Heart left ventricle (tissue), 16 donors: ENCODE measurements at regions not wholly inside any gene's neighbourhood (a gene's known extent, or its start where the extent isn't known, plus 50 kb on each side); places are given as distances from the start of the nearest gene placed in this dataset.

Experiments used
- ATAC-seq, 4 donors: fragments of 200-7000 bp; cut with Tn5 transposase; one replicate each; pipeline ENCODE4 v1.9.1; 2020 to 2022; ENCODE audit warnings: moderate library complexity in 4 of 4, mild to moderate bottlenecking in 3 of 4, moderate number of reproducible peaks in 1 of 4
- DNase-seq, 5 donors: peaks; one replicate each; pipeline ENCODE4 v3.0.0-alpha.2; 2020
- H3K27ac ChIP-seq, 12 donors: fragments of 200-600 bp; sonication (generic) in 4 of 12; one replicate each; pipeline versions ENCODE4 v1.5.0 to v1.8.0; 2016 to 2022; ENCODE audit warnings: mild to moderate bottlenecking in 2 of 12
- H3K27me3 ChIP-seq, 9 donors: fragments of 200-600 bp; sonication (generic) in 2 of 9; one replicate each; pipeline versions ENCODE4 v1.5.1 to v1.8.0; 2016 to 2022; ENCODE audit warnings: mild to moderate bottlenecking in 3 of 9
- H3K36me3 ChIP-seq, 9 donors: fragments of 200-600 bp; sonication (generic) in 2 of 9; one replicate each; pipeline versions ENCODE4 v1.5.0 to v1.8.0; 2018 to 2022; ENCODE audit warnings: mild to moderate bottlenecking in 2 of 9
- H3K4me1 ChIP-seq, 12 donors: fragments of 200-600 bp; sonication (generic) in 4 of 12; one replicate each; pipeline versions ENCODE4 v1.5.0 to v1.8.0; 2016 to 2022; ENCODE audit warnings: mild to moderate bottlenecking in 3 of 12
- H3K4me3 ChIP-seq, 12 donors: fragments of 200-600 bp; sonication (generic) in 4 of 12; one replicate each; pipeline versions ENCODE4 v1.5.0 to v1.8.0; 2017 to 2022; ENCODE audit warnings: mild to moderate bottlenecking in 9 of 12, moderate library complexity in 4 of 12
- H3K9me3 ChIP-seq, 12 donors: fragments of 200-600 bp; sonication (generic) in 4 of 12; one replicate each; pipeline versions ENCODE4 v1.5.0 to v1.8.0; 2016 to 2022; ENCODE audit warnings: mild to moderate bottlenecking in 1 of 12
- POLR2A ChIP-seq, 2 donors: fragments of 450-650 bp; IDR thresholded peaks; one replicate each; pipeline ENCODE4 v1.6.1; 2017; ENCODE audit warnings: antibody characterized with exemption in 2 of 2, mild to moderate bottlenecking in 2 of 2, moderate library complexity in 2 of 2
- WGBS, 4 donors: extraction: QIAGEN DNeasy Blood & Tissue Kit in 2 of 4; methylation state at CpG; one replicate each; pipeline versions ENCODE4 v1.1.5 to v1.1.7; 2013 to 2018; 5-methylcytosine and 5-hydroxymethylcytosine counted together
- intact Hi-C, 10 donors: fragments of 100-400 bp; cut with DNase I; formaldehyde crosslinking; loops; one replicate each; pipeline versions ENCODE4 v1.11.1 to v1.14.2; 2022
- TF ChIP-seq, protein P1 (sequence below), 12 donors: fragments of 200-600 bp; sonication (generic) in 4 of 12; IDR thresholded peaks; one replicate each; pipeline versions ENCODE4 v1.5.0 to v1.8.0; 2018 to 2022; ENCODE audit warnings: antibody characterized with exemption in 12 of 12, mild to moderate bottlenecking in 5 of 12
- donor health status: ischemic (EF 13 %, LVEDD 7.1; RV severe dilation, severe dysfunction).
- donor health status: healthy with polysubstance abuse.
- donor health status: DM: no; HTN: yes; CAD: no.
- donor health status: DM: no; HTN: no; CAD: no.
- donor health status: ischemic (EF 25% LVEDD 6.9; RV normal size, moderate dysfunction).
- donor health status: ischemic (EF 25% LVEDD 5.7; RV mildly dilated, moderate dysfunction).
- donor health status: healthy.
- donor health status: DM: yes; HTN: yes; CAD: no.
- donor health status: ischemic (EF 35%, LVEDD 5.7; RV mildly dilated, moderate dysfunction).
- donor health status: nonischemic (EF 11% LVEDD 7.7; RV severe dilation, severe dysfunction).
- donor health status: DM: yes; HTN: yes; CAD: no.
- donor health status: PGD.
- donor health status: ischemic (EF 29% LVEDD 5.4; RV normal size, mild dysfunction).
- donor health status: nonischemic (EF 23%, LVEDD 6.1; RV moderate dilation, normal function).

- Histone ChIP-seq H3K9me3 (no peaks in the 10 kb centered on the region), H3K4me1 (no peaks in the 10 kb centered on the region), H3K36me3 (no peaks in the 10 kb centered on the region), H3K27me3 (no peaks in the 10 kb centered on the region), H3K4me3 (no peak overlapping the region), H3K27ac (no peak overlapping the region)
- WGBS, 4 donors, result 60 to 70% (median 65%) methylated on average over 7 of the region's 7 CpGs
- no peak for TF ChIP-seq POLR2A (IDR thresholded peaks at IDR 0.05)
- TF ChIP-seq, protein P1, sequence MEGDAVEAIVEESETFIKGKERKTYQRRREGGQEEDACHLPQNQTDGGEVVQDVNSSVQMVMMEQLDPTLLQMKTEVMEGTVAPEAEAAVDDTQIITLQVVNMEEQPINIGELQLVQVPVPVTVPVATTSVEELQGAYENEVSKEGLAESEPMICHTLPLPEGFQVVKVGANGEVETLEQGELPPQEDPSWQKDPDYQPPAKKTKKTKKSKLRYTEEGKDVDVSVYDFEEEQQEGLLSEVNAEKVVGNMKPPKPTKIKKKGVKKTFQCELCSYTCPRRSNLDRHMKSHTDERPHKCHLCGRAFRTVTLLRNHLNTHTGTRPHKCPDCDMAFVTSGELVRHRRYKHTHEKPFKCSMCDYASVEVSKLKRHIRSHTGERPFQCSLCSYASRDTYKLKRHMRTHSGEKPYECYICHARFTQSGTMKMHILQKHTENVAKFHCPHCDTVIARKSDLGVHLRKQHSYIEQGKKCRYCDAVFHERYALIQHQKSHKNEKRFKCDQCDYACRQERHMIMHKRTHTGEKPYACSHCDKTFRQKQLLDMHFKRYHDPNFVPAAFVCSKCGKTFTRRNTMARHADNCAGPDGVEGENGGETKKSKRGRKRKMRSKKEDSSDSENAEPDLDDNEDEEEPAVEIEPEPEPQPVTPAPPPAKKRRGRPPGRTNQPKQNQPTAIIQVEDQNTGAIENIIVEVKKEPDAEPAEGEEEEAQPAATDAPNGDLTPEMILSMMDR (IDR thresholded peaks at IDR 0.05), result no peak
- no peak for DNase-seq
- intact Hi-C loops, result no loop called here
- peak in 1 of 4 donors; percentile 38 for ATAC-seq
Observed at GRCh38 chr2:150997702-150998440, 263.8 kb downstream of the RBM43 start.

- Histone ChIP-seq H3K27ac (no peak overlapping the region), H3K4me1 (no peaks in the 10 kb centered on the region), H3K27me3 (no peaks in the 10 kb centered on the region), H3K36me3 (no peaks in the 10 kb centered on the region), H3K4me3 (no peak overlapping the region), H3K9me3 (no peaks in the 10 kb centered on the region)
- ATAC-seq (no peak), DNase-seq (no peak)
- WGBS, 4 donors, result 80 to 91% (median 87%) methylated on average over 4 of the region's 4 CpGs
- no peak for TF ChIP-seq POLR2A (IDR thresholded peaks at IDR 0.05)
- TF ChIP-seq, protein P1 (IDR thresholded peaks at IDR 0.05), result no peak
- intact Hi-C loops, result no loop called here
Observed at GRCh38 chr2:150997066-150997465, 264.6 kb downstream of the RBM43 start.

DNA sequence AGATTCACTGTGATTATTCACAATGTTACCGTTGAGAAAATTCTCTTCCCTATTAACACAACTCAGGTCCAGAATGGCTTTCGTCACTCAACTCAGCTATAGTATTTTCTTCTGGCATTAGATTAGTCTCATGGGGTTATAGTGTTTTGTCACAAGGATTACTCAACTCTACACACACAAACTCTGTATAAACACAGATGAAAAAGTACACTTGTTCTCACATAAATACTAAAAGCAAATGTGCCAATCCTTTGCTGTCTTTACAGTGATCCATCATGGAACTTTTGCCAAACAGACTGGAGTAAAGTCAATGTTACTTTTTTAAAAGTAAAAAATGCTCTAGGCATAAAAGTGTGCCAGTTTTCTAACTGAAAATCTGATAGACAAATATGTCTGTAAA is 267.6 kb downstream of the RBM43 start:
- H3K27ac ChIP-seq, result no peak overlapping the region
- H3K27me3 ChIP-seq, result no peaks in the 10 kb centered on the region
- H3K4me3 ChIP-seq, result no peak overlapping the region
- intact Hi-C loops, result no loop called here
- no peak for TF ChIP-seq POLR2A (IDR thresholded peaks at IDR 0.05)
- TF ChIP-seq, protein P1 (IDR thresholded peaks at IDR 0.05), result no peak
- ATAC-seq (no peak), DNase-seq (no peak)
- 49 to 66% (median 57%) methylated on average over 2 of the region's 2 CpGs for WGBS, 4 donors
- no peaks in the 10 kb centered on the region for H3K36me3 ChIP-seq
- peaks cover 0 to 23% (median 11%) of the 10 kb centered on the region in 12 donors for H3K9me3 ChIP-seq
- no peaks in the 10 kb centered on the region for H3K4me1 ChIP-seq

DNA sequence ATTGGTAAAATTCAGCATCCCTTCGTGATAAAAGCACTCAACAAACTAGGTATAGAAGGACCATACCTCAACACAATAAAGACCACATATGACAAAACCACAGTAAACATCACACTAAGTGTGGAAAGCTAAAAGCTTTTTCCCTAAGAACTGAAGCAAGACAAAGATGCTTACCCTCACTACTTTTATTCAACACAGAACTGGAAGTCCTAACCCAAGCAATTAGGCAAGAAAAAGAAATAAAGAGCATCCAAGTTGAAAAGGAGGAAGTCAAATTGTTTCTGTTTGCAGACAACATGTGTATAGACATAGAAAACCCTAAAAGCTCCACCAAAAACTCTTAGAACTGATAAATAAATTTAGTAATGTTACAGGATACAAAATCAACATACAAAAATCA is 271.7 kb downstream of the RBM43 start:
- Histone ChIP-seq H3K27me3 (no peaks in the 10 kb centered on the region), H3K4me1 (no peaks in the 10 kb centered on the region), H3K4me3 (no peak overlapping the region), H3K27ac (no peak overlapping the region), H3K9me3 (peaks cover 0 to 47% (median 18%) of the 10 kb centered on the region in 12 donors), H3K36me3 (no peaks in the 10 kb centered on the region)
- no peak for DNase-seq
- TF ChIP-seq, protein P1 (IDR thresholded peaks at IDR 0.05), result no peak
- no peak for TF ChIP-seq POLR2A (IDR thresholded peaks at IDR 0.05)
- no peak for ATAC-seq
- 73 to 83% (median 77%) methylated on average over 1 of the region's 1 CpG for WGBS, 4 donors
- intact Hi-C loops, result no loop called here
